ENCODE measurements at regions not wholly inside any gene's neighbourhood (a gene's known extent, or its start where the extent isn't known, plus 50 kb on each side); places are given as distances from the start of the nearest gene placed in this dataset.

DNA sequence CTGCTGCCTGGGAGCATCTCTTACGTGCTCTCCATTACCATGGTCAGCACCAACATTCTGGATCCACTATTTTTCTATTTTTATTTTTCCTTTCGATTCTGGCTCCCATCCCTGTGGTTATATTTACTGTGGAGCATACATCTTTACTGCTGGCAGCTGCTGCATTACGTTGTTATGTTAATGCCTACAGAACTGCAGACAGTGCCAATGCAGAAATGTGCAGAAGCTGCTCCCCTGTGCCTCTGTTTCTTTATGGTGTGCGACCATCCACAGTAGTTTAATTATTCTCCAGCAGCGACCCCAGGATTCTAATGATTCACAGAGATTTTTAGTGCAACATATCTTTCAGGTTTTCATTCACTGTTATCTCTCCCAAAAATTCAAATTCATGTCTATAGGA lies 911.7 kb upstream of the SLITRK6 start:
- H3K4me3 ChIP-seq = no peak overlapping the region

DNA sequence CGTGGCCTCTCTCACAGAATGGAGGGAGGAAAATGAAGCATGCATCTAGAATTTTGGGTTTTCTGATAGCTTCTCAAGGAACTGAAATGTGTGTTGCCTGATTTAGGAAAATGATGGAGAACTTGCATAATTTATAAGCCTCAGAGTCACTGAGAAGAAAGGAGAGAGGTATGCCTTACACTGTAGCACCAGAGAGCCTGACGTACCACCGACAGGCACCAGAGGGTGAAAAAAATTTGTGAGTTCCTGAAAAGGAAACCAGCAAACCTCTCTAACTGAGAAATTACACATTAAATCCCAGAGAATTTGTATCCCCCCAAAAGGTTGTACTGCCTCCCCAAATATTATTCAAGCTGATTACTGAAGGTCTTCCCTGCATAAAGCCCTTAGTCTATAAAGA lies 915.3 kb upstream of the SLITRK6 start:
- H3K27me3 ChIP-seq = no peaks in the 10 kb centered on the region
- H3K27ac ChIP-seq = no peak overlapping the region
- no peaks in the 10 kb centered on the region for H3K9me3 ChIP-seq
- H3K4me3 ChIP-seq = no peak overlapping the region
- no peak for DNase-seq
- H3K36me3 ChIP-seq = no peaks in the 10 kb centered on the region
- intact Hi-C loops (cut with DNase I; ENCODE audit: low total_unique reads) (no loop called here), in situ Hi-C loops (cut with MboI; ENCODE audit: low pct_ligation_motif_present in 1 of 4, low pct_unique_long_range_greater_than_20kb in 1 of 4, low sequenced_read_pairs in 3 of 4) (no loop called here)
- no peaks in the 10 kb centered on the region for H3K4me1 ChIP-seq
- TF ChIP-seq POLR2A (IDR thresholded peaks at IDR 0.05) (no peak), EP300 (IDR thresholded peaks at IDR 0.05; ENCODE audit: low read depth) (no peak), POLR2AphosphoS5 (IDR thresholded peaks at IDR 0.05) (no peak)
- TF ChIP-seq, protein P1, sequence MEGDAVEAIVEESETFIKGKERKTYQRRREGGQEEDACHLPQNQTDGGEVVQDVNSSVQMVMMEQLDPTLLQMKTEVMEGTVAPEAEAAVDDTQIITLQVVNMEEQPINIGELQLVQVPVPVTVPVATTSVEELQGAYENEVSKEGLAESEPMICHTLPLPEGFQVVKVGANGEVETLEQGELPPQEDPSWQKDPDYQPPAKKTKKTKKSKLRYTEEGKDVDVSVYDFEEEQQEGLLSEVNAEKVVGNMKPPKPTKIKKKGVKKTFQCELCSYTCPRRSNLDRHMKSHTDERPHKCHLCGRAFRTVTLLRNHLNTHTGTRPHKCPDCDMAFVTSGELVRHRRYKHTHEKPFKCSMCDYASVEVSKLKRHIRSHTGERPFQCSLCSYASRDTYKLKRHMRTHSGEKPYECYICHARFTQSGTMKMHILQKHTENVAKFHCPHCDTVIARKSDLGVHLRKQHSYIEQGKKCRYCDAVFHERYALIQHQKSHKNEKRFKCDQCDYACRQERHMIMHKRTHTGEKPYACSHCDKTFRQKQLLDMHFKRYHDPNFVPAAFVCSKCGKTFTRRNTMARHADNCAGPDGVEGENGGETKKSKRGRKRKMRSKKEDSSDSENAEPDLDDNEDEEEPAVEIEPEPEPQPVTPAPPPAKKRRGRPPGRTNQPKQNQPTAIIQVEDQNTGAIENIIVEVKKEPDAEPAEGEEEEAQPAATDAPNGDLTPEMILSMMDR (IDR thresholded peaks at IDR 0.05) = no peak
- WGBS, 2 donors (ENCODE audit: low coverage in 1 of 2) = 56 to 90% methylated on average over 3 of the region's 3 CpGs

More for the DNA sequence above, 911.7 kb upstream of the SLITRK6 start:
- no peak overlapping the region for H3K27ac ChIP-seq
- H3K27me3 ChIP-seq = no peaks in the 10 kb centered on the region
- TF ChIP-seq POLR2AphosphoS5 (IDR thresholded peaks at IDR 0.05) = no peak
- TF ChIP-seq, protein P1 (IDR thresholded peaks at IDR 0.05) = no peak
- TF ChIP-seq EP300 (IDR thresholded peaks at IDR 0.05; ENCODE audit: low read depth) = no peak
- TF ChIP-seq POLR2A (IDR thresholded peaks at IDR 0.05) = no peak
- H3K4me1 ChIP-seq = no peaks in the 10 kb centered on the region
- DNase-seq = no peak
- no peaks in the 10 kb centered on the region for H3K36me3 ChIP-seq
- intact Hi-C loops (cut with DNase I; ENCODE audit: low total_unique reads) = no loop called here
- in situ Hi-C loops (cut with MboI; ENCODE audit: low pct_ligation_motif_present in 1 of 4, low pct_unique_long_range_greater_than_20kb in 1 of 4, low sequenced_read_pairs in 3 of 4) = no loop called here
- WGBS, 2 donors (ENCODE audit: low coverage in 1 of 2) = 47 to 61% methylated on average over 4 to 5 of the region's 5 CpGs
- no peaks in the 10 kb centered on the region for H3K9me3 ChIP-seq

DNA sequence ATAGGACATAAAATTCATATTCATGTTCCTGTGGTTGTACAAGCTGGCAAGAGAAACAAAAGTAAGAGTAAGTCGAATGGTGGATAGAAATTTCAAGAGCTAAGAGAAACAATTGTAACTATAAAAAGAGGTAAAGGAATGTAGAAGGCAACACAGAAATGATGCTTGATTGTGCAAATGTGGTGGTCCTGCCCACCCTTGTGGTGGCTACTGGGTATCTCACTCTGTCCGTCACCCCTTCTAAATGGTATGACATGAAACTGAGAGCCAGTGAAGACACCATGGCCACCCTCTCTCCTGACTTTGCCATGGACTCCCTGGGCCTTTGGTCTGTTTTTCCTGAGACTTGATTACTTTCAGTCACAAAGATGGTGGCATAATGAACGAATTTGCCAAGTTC lies 925.9 kb upstream of the SLITRK6 start:
- no peaks in the 10 kb centered on the region for H3K36me3 ChIP-seq
- H3K4me3 ChIP-seq = no peak overlapping the region
- no peaks in the 10 kb centered on the region for H3K4me1 ChIP-seq
- WGBS, 2 donors (ENCODE audit: low coverage in 1 of 2) = 50 to 60% methylated on average over 3 of the region's 3 CpGs
- intact Hi-C loops (cut with DNase I; ENCODE audit: low total_unique reads) (no loop called here), in situ Hi-C loops (cut with MboI; ENCODE audit: low pct_ligation_motif_present in 1 of 4, low pct_unique_long_range_greater_than_20kb in 1 of 4, low sequenced_read_pairs in 3 of 4) (no loop called here)
- no peak overlapping the region for H3K27ac ChIP-seq
- TF ChIP-seq POLR2A (IDR thresholded peaks at IDR 0.05) (no peak), POLR2AphosphoS5 (IDR thresholded peaks at IDR 0.05) (no peak), EP300 (IDR thresholded peaks at IDR 0.05; ENCODE audit: low read depth) (no peak)
- TF ChIP-seq, protein P1 (IDR thresholded peaks at IDR 0.05) = no peak
- DNase-seq = no peak
- no peaks in the 10 kb centered on the region for H3K27me3 ChIP-seq
- H3K9me3 ChIP-seq = no peaks in the 10 kb centered on the region

DNA sequence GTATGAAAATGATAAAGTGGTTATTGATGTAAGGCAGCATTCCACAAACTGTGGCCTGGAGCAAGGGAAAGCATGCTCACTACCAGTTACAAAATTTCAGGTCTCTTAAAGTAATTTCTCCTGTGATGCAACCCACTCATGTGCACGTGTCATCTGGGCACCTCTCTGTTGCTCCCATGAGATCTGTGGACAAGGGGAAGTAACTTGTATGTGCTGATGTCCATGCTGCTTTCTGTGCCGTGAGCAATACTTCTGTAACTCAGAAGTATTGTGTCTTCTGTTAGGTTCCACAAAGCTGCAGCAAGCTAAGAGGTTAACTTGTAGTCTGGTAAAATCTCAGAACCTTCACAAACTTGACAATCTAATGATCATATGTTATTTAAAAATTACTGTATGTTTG lies 930.0 kb upstream of the SLITRK6 start:
- Histone ChIP-seq H3K36me3 (no peaks in the 10 kb centered on the region), H3K9me3 (no peaks in the 10 kb centered on the region), H3K27me3 (no peaks in the 10 kb centered on the region), H3K4me3 (no peak overlapping the region), H3K4me1 (no peaks in the 10 kb centered on the region), H3K27ac (no peak overlapping the region)
- no peak for DNase-seq
- WGBS, 2 donors (ENCODE audit: low coverage in 1 of 2) = 44% methylated on average over 2 of the region's 2 CpGs; no CpG with 5 or more reads in 1 of the 2 donors
- TF ChIP-seq POLR2A (IDR thresholded peaks at IDR 0.05) (no peak), POLR2AphosphoS5 (IDR thresholded peaks at IDR 0.05) (no peak), EP300 (IDR thresholded peaks at IDR 0.05; ENCODE audit: low read depth) (no peak)
- TF ChIP-seq, protein P1 (IDR thresholded peaks at IDR 0.05) = no peak
- in situ Hi-C loops (cut with MboI; ENCODE audit: low pct_ligation_motif_present in 1 of 4, low pct_unique_long_range_greater_than_20kb in 1 of 4, low sequenced_read_pairs in 3 of 4) (no loop called here), intact Hi-C loops (cut with DNase I; ENCODE audit: low total_unique reads) (no loop called here)

Data from transverse colon (tissue), 4 donors.